Retinal pigment epithelial cell (primary cell): ENCODE measurements at regions not wholly inside any gene's neighbourhood (a gene's known extent, or its start where the extent isn't known, plus 50 kb on each side); places are given as distances from the start of the nearest gene placed in this dataset.

Experiments
- DNase-seq: peaks from one replicate; pipeline ENCODE4 v3.0.0-alpha.2; 2010; ENCODE audit warnings: low read depth
- H3K4me3 ChIP-seq: 2 replicates; pipeline ENCODE4 v1.5.1; 2011; ENCODE audit warnings: mild to moderate bottlenecking, low read length, control low read depth, moderate library complexity
- TF ChIP-seq, protein P1 (sequence below): conservative IDR thresholded peaks from 2 replicates; pipeline ENCODE4 v1.5.1; 2011; ENCODE audit warnings: low read depth, low read length, control low read depth, inconsistent platforms

- no peak for DNase-seq
- H3K4me3 ChIP-seq: no peak overlapping the region
Observed at GRCh38 chr16:51577621-51578303, 426.7 kb upstream of the SALL1 start.

DNA sequence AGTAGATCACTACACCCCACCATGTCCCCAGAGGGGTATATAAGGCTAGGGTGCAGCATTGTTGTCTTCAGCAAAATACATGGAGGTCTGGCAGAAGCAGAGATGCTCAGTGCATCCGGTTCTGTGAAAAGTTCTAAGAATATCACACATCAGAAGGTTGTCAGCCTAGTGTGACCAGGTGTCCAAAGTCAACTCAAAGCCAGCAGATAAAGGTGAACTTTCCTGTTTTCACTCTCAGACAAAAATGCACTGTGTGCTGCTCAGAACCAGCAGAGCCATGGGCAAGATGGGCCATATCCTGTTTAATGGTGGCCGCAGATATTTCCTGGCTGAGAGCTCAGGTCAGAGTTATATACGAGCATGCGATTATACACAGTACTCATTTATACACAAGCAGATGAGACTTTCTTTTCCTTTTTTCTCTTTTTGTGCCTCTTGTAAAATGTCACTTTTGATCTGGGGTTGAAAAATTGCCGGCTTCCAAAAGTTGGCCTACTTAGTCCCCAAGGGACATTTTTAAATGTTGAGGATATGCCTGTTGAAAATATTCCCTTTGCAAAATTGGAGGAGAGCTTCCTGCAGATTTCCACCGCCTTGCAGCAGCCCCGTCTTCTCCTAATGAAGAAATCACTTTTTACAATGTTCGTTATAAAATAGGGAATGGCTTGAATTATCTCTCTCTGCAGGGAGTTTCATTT, 425.6 kb upstream of the SALL1 start:
- no peak for DNase-seq
- TF ChIP-seq, protein P1, sequence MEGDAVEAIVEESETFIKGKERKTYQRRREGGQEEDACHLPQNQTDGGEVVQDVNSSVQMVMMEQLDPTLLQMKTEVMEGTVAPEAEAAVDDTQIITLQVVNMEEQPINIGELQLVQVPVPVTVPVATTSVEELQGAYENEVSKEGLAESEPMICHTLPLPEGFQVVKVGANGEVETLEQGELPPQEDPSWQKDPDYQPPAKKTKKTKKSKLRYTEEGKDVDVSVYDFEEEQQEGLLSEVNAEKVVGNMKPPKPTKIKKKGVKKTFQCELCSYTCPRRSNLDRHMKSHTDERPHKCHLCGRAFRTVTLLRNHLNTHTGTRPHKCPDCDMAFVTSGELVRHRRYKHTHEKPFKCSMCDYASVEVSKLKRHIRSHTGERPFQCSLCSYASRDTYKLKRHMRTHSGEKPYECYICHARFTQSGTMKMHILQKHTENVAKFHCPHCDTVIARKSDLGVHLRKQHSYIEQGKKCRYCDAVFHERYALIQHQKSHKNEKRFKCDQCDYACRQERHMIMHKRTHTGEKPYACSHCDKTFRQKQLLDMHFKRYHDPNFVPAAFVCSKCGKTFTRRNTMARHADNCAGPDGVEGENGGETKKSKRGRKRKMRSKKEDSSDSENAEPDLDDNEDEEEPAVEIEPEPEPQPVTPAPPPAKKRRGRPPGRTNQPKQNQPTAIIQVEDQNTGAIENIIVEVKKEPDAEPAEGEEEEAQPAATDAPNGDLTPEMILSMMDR: no peak
- H3K4me3 ChIP-seq: no peak overlapping the region

More at GRCh38 chr16:51577621-51578303, 426.7 kb upstream of the SALL1 start:
- TF ChIP-seq, protein P1: no peak

GRCh38 chr16:51573191-51573590, 422.1 kb upstream of the SALL1 start:
- no peak for DNase-seq
- no peak overlapping the region for H3K4me3 ChIP-seq
- TF ChIP-seq, protein P1: no peak

DNA sequence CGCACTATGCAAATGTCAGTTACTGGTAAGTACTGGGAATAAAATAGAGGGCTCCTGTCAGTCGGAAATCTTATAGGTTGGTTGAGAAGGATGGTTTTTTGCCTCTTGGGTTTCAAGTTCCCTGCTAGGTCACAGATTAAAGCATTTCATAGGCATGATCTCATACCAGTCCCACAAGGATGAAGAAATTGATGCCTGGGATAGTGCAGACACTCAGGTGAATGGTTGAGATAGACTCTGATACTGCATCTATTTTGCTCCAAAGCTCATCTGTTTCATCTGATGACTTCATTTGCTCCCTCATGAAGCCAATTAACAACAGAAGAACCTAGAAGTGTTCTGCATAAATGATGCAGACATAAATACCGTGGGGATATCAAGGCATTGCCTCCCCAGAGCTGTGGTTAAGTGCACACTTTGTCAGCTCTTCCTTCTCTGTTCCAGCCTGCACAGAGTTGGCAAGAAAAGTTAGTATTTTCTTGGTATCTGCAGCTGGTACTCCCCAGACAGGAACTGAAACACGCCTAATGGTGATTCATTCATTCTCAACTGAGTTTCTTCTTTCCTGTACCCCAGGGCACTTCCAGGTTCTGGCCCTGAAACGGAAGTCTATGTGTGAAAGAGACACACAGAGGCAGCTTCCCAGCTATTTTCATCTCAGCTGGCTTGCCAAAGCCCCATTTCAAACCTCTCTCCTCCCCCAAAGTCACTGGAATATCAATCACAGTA, 418.3 kb upstream of the SALL1 start:
- TF ChIP-seq, protein P1: no peak
- no peak for DNase-seq
- no peak overlapping the region for H3K4me3 ChIP-seq

GRCh38 chr16:51567911-51568310, 416.8 kb upstream of the SALL1 start:
- no peak for DNase-seq
- TF ChIP-seq, protein P1: no peak

GRCh38 chr16:51565184-51565583, 414.1 kb upstream of the SALL1 start:
- H3K4me3 ChIP-seq: no peak overlapping the region
- DNase-seq: no peak
- TF ChIP-seq, protein P1: no peak

More at GRCh38 chr16:51567911-51568310, 416.8 kb upstream of the SALL1 start:
- no peak overlapping the region for H3K4me3 ChIP-seq

DNA sequence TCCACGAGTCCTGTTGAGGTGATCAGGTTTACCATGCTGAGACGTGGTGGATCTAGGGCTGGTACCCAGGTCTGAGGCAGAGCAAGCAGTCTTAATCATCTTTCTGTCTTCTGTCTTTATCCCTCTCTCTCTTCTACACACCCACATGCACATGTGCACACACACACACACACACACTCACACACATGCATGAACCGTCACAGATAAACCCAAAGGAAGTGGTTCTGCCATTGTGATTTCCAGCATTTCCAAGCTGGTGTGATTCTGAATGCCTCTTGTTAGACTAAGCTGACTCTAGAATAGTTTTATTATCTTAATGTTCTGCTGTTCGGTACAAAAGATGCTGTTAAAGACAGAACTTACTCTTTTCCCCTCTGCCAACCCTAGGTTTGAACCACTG, 411.8 kb upstream of the SALL1 start:
- no peak overlapping the region for H3K4me3 ChIP-seq
- TF ChIP-seq, protein P1: no peak
- DNase-seq: no peak
